Breast epithelium (tissue), 4 donors: ENCODE measurements at regions not wholly inside any gene's neighbourhood (a gene's known extent, or its start where the extent isn't known, plus 50 kb on each side); places are given as distances from the start of the nearest gene placed in this dataset.

Experiments used
- DNase-seq, 2 donors: peaks; one replicate each; pipeline ENCODE4 v3.0.0-alpha.2; 2019; ENCODE audit warnings: low spot score in 2 of 2
- H3K27ac ChIP-seq, 2 donors: fragments of 200-600 bp; sonication (generic) in 1 of 2; one replicate each; pipeline ENCODE4 v1.5.1; 2016 to 2019; ENCODE audit warnings: mild to moderate bottlenecking in 1 of 2
- H3K27me3 ChIP-seq, 2 donors: fragments of 200-600 bp; sonication (generic) in 1 of 2; one replicate each; pipeline versions ENCODE4 v1.5.1 to v1.6.0; 2017 to 2019; ENCODE audit warnings: control low read depth in 1 of 2, mild to moderate bottlenecking in 1 of 2
- H3K36me3 ChIP-seq: fragments of 200-600 bp; one replicate; pipeline ENCODE4 v1.5.1; 2019
- H3K4me1 ChIP-seq, 2 donors: fragments of 200-600 bp; sonication (generic); one replicate each; pipeline ENCODE4 v1.5.1; 2016 to 2019; ENCODE audit warnings: control low read depth in 1 of 2
- H3K4me3 ChIP-seq, 3 donors: fragments of 200-600 bp; sonication (generic); 1 replicate in 2 of 3; 2 replicates in 1 of 3; pipeline ENCODE4 v1.5.1; 2016 to 2019; ENCODE audit warnings: mild to moderate bottlenecking in 3 of 3, moderate library complexity in 2 of 3
- H3K9me3 ChIP-seq, 2 donors: fragments of 200-600 bp; sonication (generic) in 1 of 2; one replicate each; pipeline ENCODE4 v1.5.1; 2016 to 2019; ENCODE audit warnings: control low read depth in 1 of 2
- CTCF ChIP-seq, 3 donors: fragments of 450-650 bp; IDR thresholded peaks; one replicate each; pipeline ENCODE4 v1.5.1; 2016 to 2017; ENCODE audit warnings: antibody characterized with exemption in 3 of 3, mild to moderate bottlenecking in 3 of 3, moderate library complexity in 3 of 3
- POLR2A ChIP-seq: fragments of 450-650 bp; IDR thresholded peaks from one replicate; pipeline ENCODE4 v1.6.1; 2016; ENCODE audit warnings: antibody characterized with exemption, mild to moderate bottlenecking, moderate library complexity
- POLR2AphosphoS5 ChIP-seq, 3 donors: sonication (generic); formaldehyde crosslinking; IDR thresholded peaks; one replicate each; pipeline ENCODE4 v1.6.1; 2017; ENCODE audit warnings: antibody characterized with exemption in 3 of 3
- intact Hi-C: fragments of 100-400 bp; cut with DNase I; formaldehyde crosslinking; loops from one replicate; pipeline ENCODE4 v1.15.1; 2023; ENCODE audit warnings: low total_unique reads

- no peaks in the 10 kb centered on the region for H3K36me3 ChIP-seq
- intact Hi-C loops = no loop called here
- peaks cover 0 to 4% of the 10 kb centered on the region in 2 donors for H3K4me1 ChIP-seq
- no peak overlapping the region for H3K4me3 ChIP-seq
- TF ChIP-seq CTCF (IDR thresholded peaks at IDR 0.05) = no peak
- TF ChIP-seq POLR2AphosphoS5 (IDR thresholded peaks at IDR 0.05) = no peak
- TF ChIP-seq POLR2A = no peak
- no peak overlapping the region for H3K27ac ChIP-seq
- H3K9me3 ChIP-seq = no peaks in the 10 kb centered on the region
- no peak for DNase-seq
- H3K27me3 ChIP-seq = no peaks in the 10 kb centered on the region
Observed at GRCh38 chr15:85327820-85328219, 52.6 kb upstream of the AKAP13 start.

- peaks cover 0 to 4% of the 10 kb centered on the region in 2 donors for H3K4me1 ChIP-seq
- no peak for DNase-seq
Observed at GRCh38 chr15:85329561-85330422, 50.6 kb upstream of the AKAP13 start.

More at GRCh38 chr15:85329561-85330422, 50.6 kb upstream of the AKAP13 start:
- H3K36me3 ChIP-seq = no peaks in the 10 kb centered on the region
- H3K27me3 ChIP-seq = no peaks in the 10 kb centered on the region
- H3K9me3 ChIP-seq = no peaks in the 10 kb centered on the region
- no peak for TF ChIP-seq CTCF (IDR thresholded peaks at IDR 0.05)
- TF ChIP-seq POLR2AphosphoS5 (IDR thresholded peaks at IDR 0.05) = no peak
- TF ChIP-seq POLR2A = no peak
- intact Hi-C loops = no loop called here
- peak overlapping the region; percentile 63 to 87 for H3K27ac ChIP-seq
- peak overlapping the region; percentile 43 to 60 (median 47) for H3K4me3 ChIP-seq
